HCT116 (cell line): ENCODE measurements at regions not wholly inside any gene's neighbourhood (a gene's known extent, or its start where the extent isn't known, plus 50 kb on each side); places are given as distances from the start of the nearest gene placed in this dataset.

Experiments used
- ATAC-seq: fragments of 200-7000 bp; cut with Tn5 transposase; 2 replicates; pipeline ENCODE4 v1.9.1; 2020; ENCODE audit warnings: mild to moderate bottlenecking, moderate library complexity
- BruUV-seq: library from RNA; stranded (reverse); fragments of 400-500 nt; replicated peaks from 2 replicates; lab custom pipeline; 2021; lab: Mats Ljungman, UMichigan
- CTCF ChIA-PET: fragments of 300-600 bp; sonication (Branson Sonifier 250); formaldehyde crosslinking; loops from one replicate; lab custom pipeline; 2021; ENCODE audit warnings: antibody characterized with exemption; lab: Charles Lee
- POLR2A ChIA-PET: fragments of 300-600, 350-600 bp; sonication (Branson Sonifier 250); formaldehyde crosslinking; loops from one replicate; lab custom pipeline; 2021; ENCODE audit warnings: antibody characterized with exemption; lab: Charles Lee
- RAD21 ChIA-PET, 2 experiments: fragments of 300-600 bp; sonication (Branson Sonifier 250); formaldehyde crosslinking; loops; one replicate each; lab custom pipeline; 2023; ENCODE audit warnings: low total read pairs in 2 of 2; ENCODE audit not compliant: uncharacterized antibody in 2 of 2, unreplicated experiment in 2 of 2, low non-redundant PET in 1 of 2; lab: Charles Lee
- DNase-seq: peaks from one replicate; pipeline ENCODE4 v3.0.0-alpha.2; 2010; ENCODE audit warnings: low read depth, low spot score
- H2AFZ ChIP-seq: fragments of 200-600 bp; shearing (Covaris generic), sonication (generic); 2 replicates; pipeline ENCODE4 v1.6.1; 2017; ENCODE audit warnings: low read depth, mixed run types, mixed read lengths, antibody characterized with exemption, low read length; ENCODE audit not compliant: poor library complexity, severe bottlenecking
- H3K27ac ChIP-seq: 2 replicates; pipeline ENCODE4 v1.5.1; 2012; ENCODE audit warnings: low read depth, low read length
- H3K27me3 ChIP-seq: fragments of 200-600 bp; sonication (generic); 2 replicates; pipeline ENCODE4 v1.6.1; 2016; ENCODE audit warnings: mixed run types, low read length, mixed read lengths; ENCODE audit not compliant: insufficient read depth
- H3K36me3 ChIP-seq, 2 experiments: fragments of 200-500 bp in 1 of 2; fragments of 200-600 bp in 1 of 2; sonication (Bioruptor generic) in 1 of 2; sonication (generic) in 1 of 2; 2 replicates each; pipeline versions ENCODE4 v1.5.1 to v1.6.1; 2014 to 2016; ENCODE audit warnings: low read length in 2 of 2, inconsistent platforms in 1 of 2, mixed read lengths in 1 of 2, mixed run types in 1 of 2; ENCODE audit not compliant: insufficient read depth in 2 of 2, control insufficient read depth in 1 of 2
- H3K4me1 ChIP-seq, 2 experiments: fragments of 200-600 bp in 1 of 2; sonication (generic) in 1 of 2; 2 replicates each; pipeline versions ENCODE4 v1.5.1 to v1.6.1; 2012 to 2017; ENCODE audit warnings: low read length in 2 of 2, inconsistent platforms in 1 of 2, mild to moderate bottlenecking in 1 of 2, mixed read lengths in 1 of 2, mixed run types in 1 of 2, moderate library complexity in 1 of 2; ENCODE audit not compliant: insufficient read depth in 2 of 2, control insufficient read depth in 1 of 2
- H3K4me2 ChIP-seq: fragments of 200-600 bp; sonication (generic); 2 replicates; pipeline ENCODE4 v1.6.1; 2017; ENCODE audit warnings: mixed run types, low read length, mixed read lengths
- H3K4me3 ChIP-seq, 2 experiments: fragments of 200-600 bp in 1 of 2; sonication (generic) in 1 of 2; replicated peaks in 1 of 2; 2 replicates each; pipeline ENCODE4 v1.5.1; 2011 to 2016; ENCODE audit warnings: low read length in 2 of 2, control low read depth in 1 of 2, low read depth in 1 of 2, mild to moderate bottlenecking in 1 of 2, mixed read lengths in 1 of 2, mixed run types in 1 of 2
- H3K79me2 ChIP-seq: fragments of 200-600 bp; sonication (generic); 2 replicates; pipeline ENCODE4 v1.6.1; 2017; ENCODE audit warnings: mild to moderate bottlenecking, mixed run types, low read length, moderate library complexity, mixed read lengths; ENCODE audit not compliant: insufficient read depth
- H3K9ac ChIP-seq: fragments of 200-600 bp; sonication (generic); 2 replicates; pipeline ENCODE4 v1.6.1; 2016; ENCODE audit warnings: low read length, mixed read lengths
- H3K9me2 ChIP-seq: fragments of 200-600 bp; sonication (generic), shearing (Covaris generic); 2 replicates; pipeline ENCODE4 v1.6.1; 2017; ENCODE audit warnings: mixed run types, mild to moderate bottlenecking, moderate library complexity; ENCODE audit not compliant: insufficient read depth
- H3K9me3 ChIP-seq, 2 experiments: fragments of 200-500 bp in 1 of 2; fragments of 200-600 bp in 1 of 2; sonication (Bioruptor generic) in 1 of 2; sonication (generic) in 1 of 2; 2 replicates each; pipeline ENCODE4 v1.6.1; 2014 to 2017; ENCODE audit warnings: low read length in 2 of 2, mixed read lengths in 2 of 2, inconsistent platforms in 1 of 2, low read depth in 1 of 2, mild to moderate bottlenecking in 1 of 2, mixed run types in 1 of 2, moderate library complexity in 1 of 2; ENCODE audit not compliant: control insufficient read depth in 1 of 2, insufficient read depth in 1 of 2
- H4K20me1 ChIP-seq: fragments of 200-600 bp; sonication (generic), shearing (Covaris generic); 2 replicates; pipeline ENCODE4 v1.6.1; 2017; ENCODE audit warnings: mixed run types, mild to moderate bottlenecking, moderate library complexity; ENCODE audit not compliant: insufficient read depth
- CEBPB ChIP-seq: IDR thresholded peaks from 2 replicates; pipeline ENCODE4 v1.6.1; 2012; ENCODE audit warnings: low read depth
- EGR1 ChIP-seq: IDR thresholded peaks from 2 replicates; pipeline ENCODE4 v1.6.1; 2012; ENCODE audit warnings: low read depth
- ELF1 ChIP-seq: IDR thresholded peaks from 2 replicates; pipeline ENCODE4 v1.6.1; 2012; ENCODE audit warnings: low read depth, borderline replicate concordance
- EZH2phosphoT487 ChIP-seq: fragments of 200-600 bp; IDR thresholded peaks from 2 replicates; pipeline ENCODE4 v1.6.1; 2018; ENCODE audit warnings: antibody characterized with exemption, borderline replicate concordance
- FOSL1 ChIP-seq: IDR thresholded peaks from 2 replicates; pipeline ENCODE4 v1.6.1; 2012; ENCODE audit warnings: low read depth
- POLR2A ChIP-seq: IDR thresholded peaks from 2 replicates; pipeline ENCODE4 v1.7.0; 2011; ENCODE audit warnings: borderline replicate concordance; ENCODE audit not compliant: insufficient read depth, insufficient read length; ENCODE audit errors: extremely low read depth
- POLR2AphosphoS5 ChIP-seq: IDR thresholded peaks from 2 replicates; pipeline ENCODE4 v1.6.1; 2011; ENCODE audit warnings: mild to moderate bottlenecking, low read depth, low read length, moderate library complexity
- SP1 ChIP-seq: IDR thresholded peaks from 2 replicates; pipeline ENCODE4 v1.6.1; 2012; ENCODE audit warnings: low read depth
- ZNF274 ChIP-seq: fragments of 200-500 bp; sonication (Bioruptor generic); IDR thresholded peaks from 2 replicates; pipeline ENCODE4 v1.6.1; 2014; ENCODE audit warnings: mild to moderate bottlenecking, low read depth, low read length, inconsistent platforms
- intact Hi-C: fragments of 100-400 bp; cut with micrococcal nuclease; formaldehyde crosslinking; loops from 2 replicates; pipeline ENCODE4 v1.10.0; 2022
- TF ChIP-seq, protein P1 (sequence below), 3 experiments: fragments of 200-600 bp in 1 of 3; sonication (generic) in 1 of 3; IDR thresholded peaks in 2 of 3; conservative IDR thresholded peaks in 1 of 3; 2 replicates each; pipeline ENCODE4 v1.5.1; 2012 to 2017; ENCODE audit warnings: low read depth in 2 of 3, low read length in 2 of 3, antibody characterized with exemption in 1 of 3, borderline replicate concordance in 1 of 3, control low read depth in 1 of 3, mild to moderate bottlenecking in 1 of 3, mixed read lengths in 1 of 3, mixed run types in 1 of 3, moderate library complexity in 1 of 3; ENCODE audit not compliant: insufficient read depth in 1 of 3
- TF ChIP-seq, protein P2 (sequence below): IDR thresholded peaks from 2 replicates; pipeline ENCODE4 v1.6.1; 2011; ENCODE audit warnings: mild to moderate bottlenecking, low read length, moderate library complexity; ENCODE audit not compliant: insufficient replicate concordance; ENCODE audit errors: extremely low read depth

DNA sequence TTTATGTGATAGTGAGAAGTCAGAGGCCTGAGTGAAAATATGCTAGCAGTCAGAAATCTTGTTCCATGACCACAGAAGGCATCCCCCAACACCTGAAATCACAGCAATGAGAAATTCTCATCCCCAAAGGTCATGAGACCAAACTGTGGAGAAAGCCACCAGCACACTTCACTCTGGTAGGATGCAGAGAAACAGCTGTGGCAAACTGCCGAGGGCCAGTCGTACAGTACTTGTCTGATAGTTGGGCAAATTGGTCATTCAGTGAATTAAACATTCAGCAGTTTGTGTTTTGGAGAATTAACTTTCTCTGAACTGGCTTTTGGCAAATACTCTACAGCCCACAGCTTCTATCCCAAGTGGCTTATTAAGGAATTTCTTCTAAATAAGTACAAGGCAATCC lies 117.2 kb downstream of the TSN start:
- CTCF ChIA-PET = no interaction called here

DNA sequence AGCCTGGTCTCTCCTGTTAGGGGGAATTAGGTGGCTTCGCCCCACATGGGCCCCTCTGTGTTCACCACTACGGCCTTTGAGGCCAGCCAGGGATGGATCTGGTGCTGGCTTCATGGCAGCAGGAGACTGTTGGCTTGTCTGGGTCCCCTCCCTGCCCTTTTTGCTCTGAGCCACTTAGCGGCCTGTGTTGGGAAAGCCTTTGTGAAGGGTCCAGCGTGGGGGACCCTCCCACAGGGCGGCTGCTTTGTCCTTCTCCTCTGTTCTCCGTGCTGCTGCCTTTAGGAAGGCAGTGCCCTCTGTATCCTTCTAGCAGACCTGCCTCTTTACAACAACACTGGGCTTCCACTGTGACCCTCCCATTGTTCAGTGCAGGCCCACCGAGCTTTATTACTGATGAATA lies 118.4 kb downstream of the TSN start:
- H3K27me3 ChIP-seq = peaks cover 49% of the 10 kb centered on the region
- DNase-seq (no peak), ATAC-seq (no peak)
- no peak overlapping the region for H3K4me2 ChIP-seq
- no peaks in the 10 kb centered on the region for H3K9me2 ChIP-seq
- H2AFZ ChIP-seq = no peak overlapping the region
- ChIA-PET POLR2A (no interaction called here), RAD21 (no interaction called here), CTCF (no interaction called here)
- no peaks in the 10 kb centered on the region for H4K20me1 ChIP-seq
- BruUV-seq = no TSS peak
- no peaks in the 10 kb centered on the region for H3K36me3 ChIP-seq
- H3K9ac ChIP-seq = no peak overlapping the region
- no peak overlapping the region for H3K4me3 ChIP-seq
- H3K27ac ChIP-seq = no peak overlapping the region
- intact Hi-C loops = no loop called here
- H3K4me1 ChIP-seq = no peaks in the 10 kb centered on the region
- no peaks in the 10 kb centered on the region for H3K9me3 ChIP-seq
- H3K79me2 ChIP-seq = no peaks in the 10 kb centered on the region
- TF ChIP-seq, protein P1, sequence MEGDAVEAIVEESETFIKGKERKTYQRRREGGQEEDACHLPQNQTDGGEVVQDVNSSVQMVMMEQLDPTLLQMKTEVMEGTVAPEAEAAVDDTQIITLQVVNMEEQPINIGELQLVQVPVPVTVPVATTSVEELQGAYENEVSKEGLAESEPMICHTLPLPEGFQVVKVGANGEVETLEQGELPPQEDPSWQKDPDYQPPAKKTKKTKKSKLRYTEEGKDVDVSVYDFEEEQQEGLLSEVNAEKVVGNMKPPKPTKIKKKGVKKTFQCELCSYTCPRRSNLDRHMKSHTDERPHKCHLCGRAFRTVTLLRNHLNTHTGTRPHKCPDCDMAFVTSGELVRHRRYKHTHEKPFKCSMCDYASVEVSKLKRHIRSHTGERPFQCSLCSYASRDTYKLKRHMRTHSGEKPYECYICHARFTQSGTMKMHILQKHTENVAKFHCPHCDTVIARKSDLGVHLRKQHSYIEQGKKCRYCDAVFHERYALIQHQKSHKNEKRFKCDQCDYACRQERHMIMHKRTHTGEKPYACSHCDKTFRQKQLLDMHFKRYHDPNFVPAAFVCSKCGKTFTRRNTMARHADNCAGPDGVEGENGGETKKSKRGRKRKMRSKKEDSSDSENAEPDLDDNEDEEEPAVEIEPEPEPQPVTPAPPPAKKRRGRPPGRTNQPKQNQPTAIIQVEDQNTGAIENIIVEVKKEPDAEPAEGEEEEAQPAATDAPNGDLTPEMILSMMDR (IDR thresholded peaks at IDR 0.05 in 2 of 3, conservative IDR thresholded peaks at IDR 0.05 in 1 of 3; ENCODE audit: borderline replicate concordance in 1 of 3, insufficient read depth in 1 of 3, low read depth in 2 of 3, low read length in 2 of 3) = no peak
- TF ChIP-seq EZH2phosphoT487 = no peak
- TF ChIP-seq ZNF274 = no peak
- no peak for TF ChIP-seq POLR2A
- TF ChIP-seq ELF1 = no peak
- TF ChIP-seq, protein P2, sequence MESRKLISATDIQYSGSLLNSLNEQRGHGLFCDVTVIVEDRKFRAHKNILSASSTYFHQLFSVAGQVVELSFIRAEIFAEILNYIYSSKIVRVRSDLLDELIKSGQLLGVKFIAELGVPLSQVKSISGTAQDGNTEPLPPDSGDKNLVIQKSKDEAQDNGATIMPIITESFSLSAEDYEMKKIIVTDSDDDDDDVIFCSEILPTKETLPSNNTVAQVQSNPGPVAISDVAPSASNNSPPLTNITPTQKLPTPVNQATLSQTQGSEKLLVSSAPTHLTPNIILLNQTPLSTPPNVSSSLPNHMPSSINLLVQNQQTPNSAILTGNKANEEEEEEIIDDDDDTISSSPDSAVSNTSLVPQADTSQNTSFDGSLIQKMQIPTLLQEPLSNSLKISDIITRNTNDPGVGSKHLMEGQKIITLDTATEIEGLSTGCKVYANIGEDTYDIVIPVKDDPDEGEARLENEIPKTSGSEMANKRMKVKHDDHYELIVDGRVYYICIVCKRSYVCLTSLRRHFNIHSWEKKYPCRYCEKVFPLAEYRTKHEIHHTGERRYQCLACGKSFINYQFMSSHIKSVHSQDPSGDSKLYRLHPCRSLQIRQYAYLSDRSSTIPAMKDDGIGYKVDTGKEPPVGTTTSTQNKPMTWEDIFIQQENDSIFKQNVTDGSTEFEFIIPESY = no peak
- no peak for TF ChIP-seq POLR2AphosphoS5

More for the DNA sequence above, 117.2 kb downstream of the TSN start:
- H3K9me2 ChIP-seq = no peaks in the 10 kb centered on the region
- no peaks in the 10 kb centered on the region for H3K9me3 ChIP-seq
- no TSS peak for BruUV-seq
- intact Hi-C loops = no loop called here
- ChIA-PET RAD21 (no interaction called here), POLR2A (no interaction called here)
- no peaks in the 10 kb centered on the region for H4K20me1 ChIP-seq
- TF ChIP-seq, protein P1 (IDR thresholded peaks at IDR 0.05 in 2 of 3, conservative IDR thresholded peaks at IDR 0.05 in 1 of 3; ENCODE audit: borderline replicate concordance in 1 of 3, insufficient read depth in 1 of 3, low read depth in 2 of 3, low read length in 2 of 3) = no peak
- no peak for TF ChIP-seq ELF1
- no peak for TF ChIP-seq CEBPB
- no peak for TF ChIP-seq EGR1
- TF ChIP-seq FOSL1 = no peak
- TF ChIP-seq POLR2AphosphoS5 = no peak
- no peak for TF ChIP-seq SP1
- H3K4me2 ChIP-seq = no peak overlapping the region
- no peaks in the 10 kb centered on the region for H3K36me3 ChIP-seq
- DNase-seq = no peak
- H3K79me2 ChIP-seq = no peaks in the 10 kb centered on the region
- no peak overlapping the region for H3K4me3 ChIP-seq
- no peaks in the 10 kb centered on the region for H3K4me1 ChIP-seq
- no peak overlapping the region for H2AFZ ChIP-seq
- no peak for ATAC-seq
- no peak overlapping the region for H3K27ac ChIP-seq
- peaks cover 52% of the 10 kb centered on the region for H3K27me3 ChIP-seq
- H3K9ac ChIP-seq = no peak overlapping the region
